ENCODE measurements at regions not wholly inside any gene's neighbourhood (a gene's known extent, or its start where the extent isn't known, plus 50 kb on each side); places are given as distances from the start of the nearest gene placed in this dataset.

DNA sequence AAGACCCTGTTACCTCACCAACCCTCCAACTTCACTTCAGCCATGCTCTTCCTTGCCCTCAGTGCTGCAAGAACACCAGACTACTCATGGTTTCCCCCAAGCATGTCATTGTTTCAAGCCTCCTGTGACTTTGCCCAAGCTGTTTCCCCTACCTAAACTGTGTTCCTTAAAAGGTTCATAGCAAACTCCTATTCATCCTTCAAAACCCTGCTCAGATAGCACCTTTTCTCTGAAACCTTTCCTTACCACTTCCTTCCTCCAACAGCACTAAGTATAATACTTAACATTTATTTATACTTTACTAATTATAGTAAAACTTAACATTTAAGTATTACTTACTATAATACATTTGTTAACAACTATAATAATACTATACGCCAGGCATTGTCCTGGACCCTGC is 136.2 kb downstream of the CCT6B start:
- DNase-seq: no peak

DNA sequence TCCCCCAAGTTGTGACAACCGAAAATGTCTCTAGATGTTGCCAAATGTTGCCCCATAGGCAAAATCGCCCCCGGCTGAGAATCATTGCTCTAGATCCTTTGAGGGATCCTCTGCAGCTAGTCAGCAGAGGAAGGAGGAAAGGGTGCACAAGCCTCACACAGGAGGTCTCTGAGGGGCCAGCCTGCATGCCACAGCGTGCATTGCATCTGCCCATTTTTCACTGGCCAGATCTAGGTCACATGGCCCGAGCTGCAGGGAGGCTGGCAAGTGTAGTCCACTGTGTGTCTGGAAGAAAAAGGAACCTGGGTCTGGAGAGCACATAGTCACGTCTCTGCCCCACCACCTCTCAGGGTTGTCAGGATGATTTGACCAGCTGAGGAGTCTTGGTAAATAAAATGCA is 138.2 kb downstream of the CCT6B start:
- DNase-seq: no peak

DNA sequence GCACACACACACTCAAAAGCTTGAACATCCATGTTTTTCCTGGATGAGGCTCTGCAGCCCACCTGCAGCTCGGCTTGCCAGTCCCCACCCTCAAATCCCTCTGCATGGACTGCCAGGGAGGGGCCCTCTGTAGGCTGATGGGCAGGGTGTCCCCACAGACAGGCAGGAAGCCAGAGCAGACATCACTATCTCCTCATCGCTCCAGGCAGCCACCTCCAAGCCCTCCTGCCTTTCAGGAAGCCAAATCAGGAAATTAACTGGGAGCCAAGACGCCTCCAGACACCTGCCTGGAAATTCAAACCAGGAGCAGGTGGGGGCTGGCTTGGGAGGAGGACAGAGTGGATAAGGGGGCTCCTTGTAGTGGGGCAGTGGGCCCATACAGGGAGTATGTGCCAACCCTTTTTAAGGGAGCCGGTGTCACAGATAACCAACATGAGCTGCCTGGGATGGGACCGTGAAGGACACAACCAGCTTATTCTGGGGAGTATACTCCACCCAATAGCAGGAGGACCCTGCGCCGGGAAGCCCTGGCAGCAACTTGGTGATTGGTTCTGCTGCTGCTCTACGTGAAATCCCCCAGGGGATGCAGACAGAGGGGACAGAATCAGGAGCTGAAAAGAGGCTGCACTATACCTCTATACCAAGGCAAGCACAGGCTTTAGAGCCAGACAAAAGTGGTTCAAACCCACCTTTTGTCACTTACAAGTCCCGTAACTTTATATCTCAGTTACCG is 139.1 kb downstream of the CCT6B start:
- DNase-seq: no peak

DNA sequence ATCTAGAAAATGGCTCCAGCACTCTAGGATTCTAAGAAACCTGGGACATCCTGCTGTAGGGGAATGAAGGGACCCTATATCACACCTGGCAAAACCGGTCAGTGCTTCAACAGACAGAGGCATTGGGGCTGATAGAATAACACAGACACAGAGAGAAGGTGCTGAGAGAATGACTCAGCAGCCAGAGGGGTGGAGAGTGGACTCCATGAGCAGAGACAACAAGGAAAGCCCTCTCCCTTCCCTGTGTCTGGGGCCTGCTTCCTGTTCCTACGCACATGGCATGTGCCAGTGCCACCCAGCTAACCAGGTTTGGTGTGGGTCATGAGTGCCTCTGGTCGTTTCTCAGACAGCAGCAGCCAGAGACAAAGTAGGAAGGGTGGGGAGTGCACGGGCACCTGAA is 140.3 kb downstream of the CCT6B start:
- DNase-seq: no peak

DNA sequence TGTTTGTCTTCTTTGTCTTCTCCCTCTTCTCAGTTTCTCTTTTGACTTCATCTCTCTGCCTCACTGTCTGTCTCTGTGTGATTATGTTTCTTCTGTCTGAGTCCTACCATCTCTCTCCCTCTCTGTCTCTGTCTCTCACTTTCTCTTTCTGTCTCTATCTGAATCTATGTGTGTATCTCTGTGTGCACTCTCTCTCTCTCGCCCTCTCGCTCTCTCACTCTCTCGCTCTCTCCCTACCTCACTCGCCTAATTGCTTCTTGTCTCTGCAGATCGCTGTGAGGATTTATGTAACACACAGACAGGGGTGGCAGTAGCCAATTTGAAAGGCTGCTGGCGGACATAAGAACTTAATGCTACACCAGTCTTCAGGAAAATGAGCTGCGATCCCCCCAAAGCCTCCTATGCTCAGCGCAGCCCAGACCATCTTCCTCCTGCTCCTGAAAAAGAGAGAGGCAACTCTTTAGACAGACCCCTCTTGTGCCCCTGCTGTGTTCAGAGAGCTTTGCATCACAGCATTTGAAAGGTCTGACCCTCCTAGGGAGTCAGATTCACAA is 140.9 kb downstream of the CCT6B start:
- DNase-seq: no peak

DNA sequence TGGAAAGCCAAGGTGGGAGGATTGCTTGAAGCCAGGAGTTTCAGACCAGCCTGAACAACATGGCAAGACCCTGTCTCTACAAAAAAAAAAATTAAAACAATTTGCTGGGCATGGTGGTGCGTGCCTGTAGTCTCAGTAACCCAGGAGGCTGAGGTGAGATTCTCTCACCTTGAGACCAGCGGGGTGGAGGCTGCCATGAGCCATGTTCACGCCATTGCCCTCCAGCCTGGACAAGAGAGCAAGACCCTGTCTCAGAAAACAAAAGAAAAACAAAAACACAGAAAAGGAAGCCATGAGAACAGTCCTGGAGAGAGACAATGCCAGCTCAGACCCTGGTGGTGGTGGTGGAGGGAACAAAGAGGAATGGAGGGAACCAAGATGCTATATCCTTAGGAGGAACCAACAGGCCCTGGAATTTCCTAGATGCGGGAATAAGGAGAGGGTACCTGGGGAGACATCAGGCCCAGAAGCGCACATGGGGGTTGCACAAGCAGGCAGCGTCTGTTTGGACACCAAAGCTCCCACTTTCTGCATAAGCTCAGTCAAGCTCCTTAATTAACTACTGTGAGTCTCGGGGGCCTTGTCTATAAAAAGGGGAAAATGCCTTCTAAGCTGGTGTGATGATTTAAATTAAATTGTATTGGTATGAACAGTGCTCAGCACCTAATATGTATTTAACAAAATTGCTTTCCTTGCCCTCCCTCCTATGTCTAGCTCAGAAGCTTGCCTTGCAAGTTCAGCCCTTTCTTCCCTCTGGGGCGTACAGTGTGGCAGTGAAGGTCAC is 143.8 kb downstream of the CCT6B start:
- no peak for DNase-seq

DNA sequence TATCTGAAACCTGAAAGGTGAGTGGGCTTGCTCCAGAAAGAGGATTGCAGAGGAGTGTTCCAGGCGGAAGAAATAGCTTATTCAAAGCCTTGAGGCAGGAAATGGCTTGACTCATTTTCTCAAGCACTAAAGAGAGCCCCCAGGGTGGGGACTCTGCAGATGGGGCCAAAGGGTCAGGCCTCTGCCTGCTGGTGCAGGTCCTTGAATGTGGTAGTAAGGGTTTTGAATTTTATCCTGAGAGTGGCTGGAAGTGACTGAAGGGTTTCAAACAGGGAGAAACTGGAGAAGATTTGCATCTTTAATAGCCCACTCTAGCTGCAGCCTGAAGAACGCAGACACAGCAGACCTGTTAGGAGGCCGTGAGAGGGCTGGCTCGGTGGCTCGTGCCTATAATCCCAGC is 144.4 kb downstream of the CCT6B start:
- DNase-seq: no peak

DNA sequence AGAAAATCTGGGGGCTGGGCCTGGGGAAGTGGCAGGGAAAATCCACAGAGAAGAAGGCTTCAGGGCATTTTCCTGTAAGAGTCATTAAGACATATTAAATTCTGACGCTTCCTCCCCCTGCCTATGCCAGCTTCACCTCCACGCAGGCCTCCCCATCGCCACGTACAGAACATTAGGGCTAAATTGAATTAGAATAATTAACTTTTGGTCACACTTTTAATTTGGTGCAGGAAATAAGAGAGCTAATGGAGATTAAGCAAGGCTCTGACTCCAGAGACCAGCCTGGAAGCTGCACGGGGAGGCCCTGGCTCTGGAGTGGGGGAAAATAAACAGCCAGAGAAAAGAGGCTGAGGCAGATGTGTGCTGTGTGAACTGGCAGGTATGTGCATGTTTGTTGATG is 148.0 kb downstream of the CCT6B start:
- no peak for DNase-seq

DNA sequence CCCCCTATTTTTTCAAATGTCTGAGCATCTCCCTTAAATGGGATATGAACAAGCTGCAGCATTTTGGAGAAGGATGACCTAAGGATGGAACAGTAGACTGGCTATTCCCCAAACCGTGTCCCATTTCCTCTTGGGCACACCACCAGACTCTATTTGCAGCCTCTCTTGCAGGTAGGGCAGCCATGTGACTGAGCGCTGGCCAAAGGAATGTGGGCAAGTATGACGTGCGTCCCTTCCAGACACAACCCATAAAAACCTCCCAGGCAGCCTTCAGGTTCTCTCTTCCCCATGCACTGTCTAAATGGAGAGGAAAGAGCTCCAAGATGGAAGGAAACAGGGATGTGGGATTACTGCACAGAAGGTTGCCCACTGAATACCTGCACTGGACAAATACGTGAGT is 149.7 kb downstream of the CCT6B start:
- no peak for DNase-seq

DNA sequence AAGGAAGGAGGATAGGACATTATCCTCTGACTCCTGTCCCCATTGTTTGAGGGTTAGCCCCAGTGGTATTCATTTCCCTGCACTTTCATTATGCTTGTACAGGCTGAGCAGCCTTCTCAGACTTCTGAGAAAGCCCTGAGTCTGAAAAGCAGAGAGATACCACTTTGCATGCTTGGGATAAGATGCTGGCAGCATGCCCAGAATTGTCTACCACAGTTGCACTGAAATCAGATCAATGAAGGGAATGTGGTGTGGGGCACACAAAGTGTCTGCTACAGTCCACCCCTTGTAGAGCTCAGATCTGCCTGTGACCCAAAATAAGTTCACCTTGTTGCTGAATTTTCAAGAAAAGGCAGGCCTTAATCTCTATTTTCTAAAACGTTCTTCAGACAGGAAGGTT is 160.6 kb downstream of the CCT6B start:
- no peak for DNase-seq

DNA sequence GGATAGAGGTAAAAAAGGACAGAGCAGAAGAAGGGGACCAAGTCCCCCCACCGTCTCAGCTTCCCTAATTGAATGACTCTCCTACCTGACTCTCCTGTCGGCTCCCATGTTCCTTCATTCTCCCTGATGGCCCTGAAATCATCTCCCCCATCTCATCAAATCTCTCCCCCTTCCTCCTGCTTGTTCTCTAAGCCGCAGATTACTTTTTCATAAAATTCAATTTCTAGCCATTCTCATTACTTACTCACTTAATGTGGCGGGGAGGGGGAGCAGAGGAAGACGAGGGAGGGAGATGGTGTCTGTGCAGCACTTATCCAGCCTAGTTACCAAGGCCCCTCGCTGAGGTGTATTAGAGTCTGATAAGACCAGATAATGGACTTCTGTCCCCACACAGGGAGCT is 161.5 kb downstream of the CCT6B start:
- no peak for DNase-seq

DNA sequence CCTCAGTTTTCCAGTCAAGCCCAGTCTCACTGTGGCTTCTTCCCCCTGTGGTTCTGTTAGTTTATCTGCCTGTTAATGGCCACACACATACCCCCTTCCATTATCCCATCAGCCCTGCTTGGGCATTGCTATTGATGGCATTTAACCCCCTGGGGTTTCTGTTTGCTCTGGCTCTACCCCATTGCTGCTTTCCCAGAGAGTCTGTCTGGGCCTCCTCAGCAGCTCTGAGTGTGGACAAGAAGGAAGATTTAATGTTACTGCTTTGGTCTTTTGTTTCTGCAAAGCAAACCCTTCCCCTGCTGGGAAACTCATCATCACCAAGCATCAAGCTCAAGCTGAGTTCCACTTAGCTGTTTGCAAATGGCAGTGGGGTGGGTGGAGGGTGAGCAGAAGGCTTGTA is 162.7 kb downstream of the CCT6B start:
- DNase-seq: no peak

DNA sequence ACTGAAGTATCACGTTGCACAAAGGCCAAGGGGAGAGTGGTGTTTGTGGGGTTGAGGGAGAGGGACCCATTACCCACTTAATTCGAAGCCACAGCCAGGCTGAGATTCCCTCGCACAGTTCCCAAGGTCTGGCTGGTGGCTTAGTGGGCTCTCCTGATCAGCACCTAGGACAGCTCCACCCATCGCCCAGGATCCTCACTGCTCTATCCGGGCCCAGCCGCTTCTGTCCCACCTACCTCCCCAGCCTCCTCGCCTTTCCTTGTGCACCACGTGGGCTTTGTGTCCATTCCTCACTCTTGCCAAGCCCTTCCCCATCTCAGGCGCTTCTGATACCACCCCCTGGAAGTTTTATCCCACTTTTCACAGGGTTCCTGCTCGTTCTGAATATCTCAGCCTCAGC is 163.5 kb downstream of the CCT6B start:
- peak; percentile 24 for DNase-seq

DNA sequence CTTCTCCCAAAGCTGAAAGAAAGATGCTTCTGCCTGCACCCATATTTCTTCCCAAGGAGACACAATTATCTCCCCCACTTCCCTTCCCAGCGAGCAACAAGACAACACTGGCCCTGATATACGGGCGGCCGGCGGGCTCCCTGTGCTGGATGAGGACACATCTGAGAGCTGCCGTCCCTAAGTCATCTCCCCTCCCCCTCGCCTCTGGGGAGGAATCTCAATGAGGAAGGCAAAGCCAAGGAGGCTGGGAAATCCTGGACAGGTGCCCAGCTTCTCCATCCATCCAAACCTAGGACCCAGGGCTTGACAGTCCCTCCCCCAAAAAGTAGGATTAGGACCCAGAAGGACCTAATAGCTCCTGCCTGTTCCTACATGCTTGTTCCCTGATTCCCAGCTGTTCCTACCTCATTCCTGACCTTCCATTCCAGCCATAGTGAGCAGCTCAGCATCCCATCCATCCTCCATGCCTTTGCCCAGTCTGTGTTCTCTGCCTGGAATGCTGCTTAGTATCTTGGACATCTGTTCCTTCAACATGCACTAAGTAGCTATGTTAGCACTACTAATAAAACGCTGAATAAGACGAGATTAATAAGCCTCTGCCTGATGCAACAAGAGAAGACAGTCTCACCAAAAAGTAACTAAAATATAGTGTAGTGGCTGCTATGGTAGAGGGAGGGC is 167.9 kb downstream of the CCT6B start:
- DNase-seq: no peak

DNA sequence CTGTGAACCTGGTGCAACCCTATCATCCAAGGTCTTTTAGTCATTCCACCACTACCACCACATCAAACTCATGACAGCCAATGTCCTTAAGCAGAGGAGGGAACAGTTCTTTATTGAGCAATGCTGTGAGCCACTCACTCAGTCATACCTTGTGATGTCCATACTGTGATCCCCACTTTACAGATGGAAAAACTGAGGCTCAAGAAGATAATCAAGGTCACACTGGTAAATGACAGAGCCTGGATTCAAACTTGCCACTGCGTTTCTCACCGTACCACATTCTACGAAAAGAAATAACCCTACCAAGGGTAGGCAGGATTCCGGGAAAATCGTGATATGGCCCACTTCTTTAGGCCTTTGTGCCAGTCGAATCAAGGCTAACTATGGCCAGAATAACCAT is 172.6 kb downstream of the CCT6B start:
- no peak for DNase-seq

DNA sequence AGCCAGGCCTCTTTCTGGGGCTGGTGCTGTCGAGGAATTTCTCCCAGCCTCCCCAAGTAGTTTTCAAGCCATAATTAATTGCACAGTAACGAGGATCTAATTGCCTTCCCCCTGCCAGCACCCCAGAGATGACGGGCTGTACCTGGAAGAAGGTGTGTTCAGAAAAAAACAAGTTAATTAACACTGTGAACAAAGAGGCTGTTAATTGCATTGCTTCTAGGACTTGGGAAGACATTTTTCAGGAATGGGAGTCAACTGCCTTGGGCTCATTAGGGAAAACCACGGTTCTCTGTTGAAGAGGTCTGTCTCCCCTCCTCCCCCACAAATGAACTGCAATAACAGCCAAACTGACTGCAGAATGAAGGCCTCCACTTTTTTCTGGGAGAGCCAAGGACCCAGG is 176.7 kb downstream of the CCT6B start:
- DNase-seq: no peak

DNA sequence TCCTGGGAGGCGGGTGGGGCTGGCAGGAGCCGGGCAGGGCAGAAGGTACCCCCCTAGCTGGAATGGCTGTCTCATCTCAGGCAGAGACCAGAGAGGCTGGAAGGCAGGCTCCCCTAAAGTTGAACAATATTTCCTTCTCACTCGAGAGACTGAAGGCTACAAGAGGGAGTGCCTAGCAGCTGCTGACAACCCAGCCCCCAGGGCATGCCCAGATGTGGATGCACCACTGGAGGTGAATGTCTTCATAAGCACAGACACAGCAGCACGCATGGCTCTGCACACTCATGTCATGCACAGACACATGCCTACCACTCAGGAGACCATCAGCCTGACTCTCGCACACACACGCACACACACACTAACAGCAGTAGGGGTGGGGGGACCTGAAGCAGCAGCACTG is 179.0 kb downstream of the CCT6B start:
- no peak for DNase-seq

DNA sequence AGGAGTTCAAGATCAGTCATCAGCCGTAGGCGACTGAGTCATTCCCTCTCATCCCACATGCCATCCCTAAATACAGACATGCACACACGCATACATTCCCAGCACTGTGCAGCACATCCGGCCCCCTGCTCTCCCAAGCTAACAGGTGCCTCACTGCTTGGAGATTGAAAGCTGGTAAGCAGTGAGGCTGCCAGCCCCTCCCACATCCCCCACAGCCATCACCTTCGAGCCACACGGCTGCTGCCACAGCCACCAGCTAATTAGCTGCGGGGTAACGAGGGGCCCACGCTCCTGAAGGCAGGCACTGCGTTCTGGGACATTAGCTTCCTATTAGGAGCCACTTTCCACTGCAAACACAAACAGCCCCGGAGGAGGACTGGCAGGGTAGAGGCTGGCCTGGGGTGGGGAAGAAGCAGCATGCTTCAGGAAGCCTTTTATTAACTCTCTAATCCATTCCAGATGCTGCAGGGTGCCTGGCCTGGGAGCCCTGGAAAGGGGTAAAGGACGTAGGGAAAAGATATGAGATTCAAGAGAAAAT is 179.6 kb downstream of the CCT6B start:
- peak; percentile 9 for DNase-seq

DNA sequence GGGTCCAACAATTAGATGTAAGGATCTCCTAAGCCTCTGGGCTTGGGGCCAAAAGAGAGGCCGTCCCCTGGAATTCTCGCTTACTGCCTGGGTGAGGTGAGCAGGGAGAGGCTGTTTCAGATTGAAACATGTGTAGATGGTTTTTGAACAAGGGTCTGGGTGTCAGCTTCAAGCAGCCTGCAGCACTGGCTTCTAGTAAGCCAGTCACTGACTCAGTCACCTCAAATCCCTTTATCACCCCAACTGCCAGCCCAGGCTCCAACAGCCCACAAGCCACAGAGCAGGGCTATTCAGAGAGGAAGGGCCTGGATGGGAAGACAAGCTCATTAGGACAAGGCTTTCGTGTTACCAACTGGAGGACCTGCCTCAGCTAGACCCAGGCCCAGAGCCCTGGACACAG is 180.2 kb downstream of the CCT6B start:
- DNase-seq: no peak

DNA sequence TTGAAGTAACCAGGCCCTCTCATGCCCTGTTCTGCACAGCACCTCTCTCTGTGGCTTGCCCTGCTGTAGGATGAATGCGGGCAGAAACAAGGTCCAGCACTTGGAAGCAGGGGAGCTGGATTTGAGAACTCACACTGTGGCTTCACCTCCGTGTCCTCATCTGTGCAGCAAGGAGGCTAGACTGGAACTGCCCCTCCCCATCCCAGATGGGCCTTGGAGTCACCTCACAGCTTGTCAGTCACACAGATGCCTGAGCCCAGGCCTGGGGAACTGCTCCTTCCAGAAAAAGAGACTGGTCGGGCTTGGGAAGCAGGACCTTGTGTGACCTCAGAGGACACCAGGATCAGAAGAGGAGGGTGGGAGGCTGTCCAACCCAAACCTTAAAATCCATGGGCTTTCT is 180.8 kb downstream of the CCT6B start:
- DNase-seq: no peak

DNA sequence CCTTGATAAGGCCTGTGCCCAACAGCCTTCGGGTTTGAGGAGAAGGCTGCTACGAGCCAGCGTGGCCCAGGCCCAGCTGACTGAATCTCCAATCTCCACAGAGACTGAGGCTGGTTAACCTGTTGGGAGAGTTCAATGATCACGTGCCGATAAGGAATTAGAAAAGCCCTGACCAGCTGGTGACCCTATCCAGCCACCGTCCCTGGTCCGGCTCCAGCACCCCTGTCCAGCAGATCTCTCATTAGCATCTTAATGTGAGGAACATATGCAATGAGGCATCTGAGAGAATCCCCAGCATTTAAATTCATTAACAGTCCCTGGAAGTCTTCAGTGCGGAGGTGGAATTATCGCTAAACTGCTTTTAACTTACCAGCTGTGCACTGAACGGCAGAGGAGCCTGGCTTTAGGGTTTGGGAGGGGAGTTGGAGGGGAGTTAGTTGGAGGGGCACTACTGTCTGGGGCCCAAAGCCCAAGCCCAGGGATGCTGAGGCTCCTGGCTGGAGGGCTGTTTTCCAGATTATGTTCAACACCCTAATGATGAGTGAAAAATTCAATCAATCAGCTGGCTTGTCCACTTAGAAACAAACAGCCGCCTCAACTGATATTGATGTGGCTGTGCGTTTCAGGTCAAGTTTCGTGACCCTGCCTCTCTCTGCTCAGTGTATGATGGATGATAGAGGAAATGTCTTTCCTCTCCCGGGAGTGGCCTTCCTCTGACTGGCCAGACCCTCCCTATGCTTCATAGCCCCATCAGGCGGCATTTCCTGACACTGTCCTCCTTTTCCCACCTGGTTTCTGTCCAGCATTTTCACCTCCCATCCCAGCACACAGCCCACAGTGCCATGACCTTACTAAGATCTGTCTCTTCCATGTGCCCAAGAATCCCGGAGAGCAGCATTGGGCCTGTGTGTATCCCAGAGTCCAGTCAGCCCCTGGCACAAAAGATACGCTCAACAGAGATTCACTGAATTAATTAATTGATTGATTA is 184.5 kb downstream of the CCT6B start:
- DNase-seq: no peak

DNA sequence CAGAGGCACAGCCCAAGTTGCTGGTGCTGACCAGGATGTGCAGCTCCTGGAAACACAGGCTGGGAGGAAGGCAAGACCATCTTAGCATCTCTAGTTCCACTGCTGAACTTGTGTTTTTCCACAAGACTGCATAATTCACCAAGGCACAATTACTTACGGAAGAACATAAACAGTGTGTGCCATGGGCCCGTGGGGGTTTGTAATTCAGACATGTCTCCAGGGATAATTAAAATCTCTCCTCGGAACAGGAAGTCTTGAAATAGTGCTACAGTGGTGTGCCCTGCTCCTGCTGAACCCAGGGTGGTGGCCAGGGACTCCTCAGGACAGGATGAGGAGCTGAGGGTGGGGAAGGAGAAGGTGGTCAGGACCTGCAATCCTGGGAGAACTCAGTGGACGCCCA is 188.2 kb downstream of the CCT6B start:
- DNase-seq: no peak

Data from fibroblast of skin of right biceps (primary cell).